SK-N-SH treated with all-trans-retinoic acid at 6 μM for 48 hours (cell line): ENCODE measurements at regions not wholly inside any gene's neighbourhood (a gene's known extent, or its start where the extent isn't known, plus 50 kb on each side); places are given as distances from the start of the nearest gene placed in this dataset.
"Not testable (repeated sequence)": the region's sequence is repeated elsewhere in the genome, so short reads cannot be mapped to it uniquely, and the experiment has no call there.

Experiments
- ATAC-seq: fragments of 200-7000 bp; cut with Tn5 transposase; 3 replicates; pipeline ENCODE4 v1.9.1; 2020; ENCODE audit warnings: mild to moderate bottlenecking, moderate library complexity
- BACH2 ChIP-seq: fragments of 250-450 bp; sonication (Bioruptor Pico); IDR thresholded peaks from 2 replicates; pipeline ENCODE4 v1.9.0; 2021; ENCODE audit warnings: mild to moderate bottlenecking, borderline replicate concordance
- CSDC2 ChIP-seq: fragments of 250-450 bp; sonication (Bioruptor Pico); IDR thresholded peaks from 2 replicates; pipeline ENCODE4 v1.5.0; 2020; ENCODE audit warnings: mild to moderate bottlenecking, moderate library complexity
- CSRNP3 ChIP-seq: fragments of 250-450 bp; sonication (Bioruptor Pico); IDR thresholded peaks from 2 replicates; pipeline ENCODE4 v1.5.1; 2021; ENCODE audit warnings: mild to moderate bottlenecking, moderate library complexity
- ESRRG ChIP-seq: fragments of 250-450 bp; sonication (Bioruptor Pico); IDR thresholded peaks from 2 replicates; pipeline ENCODE4 v1.6.1; 2021; ENCODE audit warnings: mild to moderate bottlenecking
- GLIS3 ChIP-seq: fragments of 250-450 bp; sonication (Bioruptor Pico); IDR thresholded peaks from 2 replicates; pipeline ENCODE4 v1.5.0; 2020; ENCODE audit warnings: mild to moderate bottlenecking, moderate library complexity
- OSR1 ChIP-seq: fragments of 250-450 bp; sonication (Bioruptor Pico); IDR thresholded peaks from 2 replicates; pipeline ENCODE4 v1.8.0; 2022; ENCODE audit warnings: moderate library complexity, mild to moderate bottlenecking, inconsistent platforms
- PATZ1 ChIP-seq: fragments of 250-450 bp; sonication (Bioruptor Pico); IDR thresholded peaks from 2 replicates; pipeline ENCODE4 v1.8.0; 2020; ENCODE audit warnings: mild to moderate bottlenecking, moderate library complexity, borderline replicate concordance
- POU6F1 ChIP-seq: fragments of 250-450 bp; sonication (Bioruptor Pico); IDR thresholded peaks from 2 replicates; pipeline ENCODE4 v1.8.0; 2021; ENCODE audit warnings: low read depth, mild to moderate bottlenecking, moderate library complexity, borderline replicate concordance
- PPARA ChIP-seq: fragments of 250-450 bp; sonication (Bioruptor Pico); IDR thresholded peaks from 2 replicates; pipeline ENCODE4 v1.5.0; 2020; ENCODE audit warnings: mild to moderate bottlenecking, borderline replicate concordance
- RARB ChIP-seq: fragments of 250-450 bp; sonication (Bioruptor Pico); IDR thresholded peaks from 2 replicates; pipeline ENCODE4 v1.8.0; 2021; ENCODE audit warnings: mild to moderate bottlenecking, moderate library complexity
- SNAI2 ChIP-seq: fragments of 250-450 bp; sonication (Bioruptor Pico); IDR thresholded peaks from 2 replicates; pipeline ENCODE4 v1.5.0; 2020; ENCODE audit warnings: mild to moderate bottlenecking, moderate library complexity
- TCF4 ChIP-seq: fragments of 250-450 bp; sonication (Bioruptor Pico); IDR thresholded peaks from 2 replicates; pipeline ENCODE4 v1.8.0; 2021; ENCODE audit warnings: mild to moderate bottlenecking, moderate library complexity, borderline replicate concordance
- TOX ChIP-seq: fragments of 250-450 bp; sonication (Bioruptor Pico); IDR thresholded peaks from 2 replicates; pipeline ENCODE4 v1.8.0; 2021; ENCODE audit warnings: mild to moderate bottlenecking, moderate library complexity, borderline replicate concordance
- TSHZ2 ChIP-seq: fragments of 250-450 bp; sonication (Bioruptor Pico); IDR thresholded peaks from 2 replicates; pipeline ENCODE4 v1.5.0; 2020; ENCODE audit warnings: mild to moderate bottlenecking, moderate library complexity
- ZC3H10 ChIP-seq: fragments of 250-450 bp; sonication (Bioruptor Pico); IDR thresholded peaks from 2 replicates; pipeline ENCODE4 v1.5.1; 2021; ENCODE audit warnings: mild to moderate bottlenecking, moderate library complexity
- ZFP3 ChIP-seq: fragments of 250-450 bp; sonication (Bioruptor Pico); IDR thresholded peaks from 2 replicates; pipeline ENCODE4 v1.5.0; 2020; ENCODE audit warnings: mild to moderate bottlenecking, moderate library complexity
- ZFP30 ChIP-seq: fragments of 450-650 bp; formaldehyde crosslinking; IDR thresholded peaks from 2 replicates; pipeline ENCODE4 v1.5.0; 2022; ENCODE audit warnings: mild to moderate bottlenecking, moderate library complexity
- ZNF565 ChIP-seq: fragments of 450-650 bp; formaldehyde crosslinking; conservative IDR thresholded peaks from 2 replicates; pipeline ENCODE4 v1.5.0; 2020; ENCODE audit warnings: low read depth, mild to moderate bottlenecking, moderate library complexity
- ZNF70 ChIP-seq: fragments of 450-650 bp; formaldehyde crosslinking; IDR thresholded peaks from 2 replicates; pipeline ENCODE4 v1.5.0; 2020; ENCODE audit warnings: mild to moderate bottlenecking, moderate library complexity
- ZNF8 ChIP-seq: fragments of 450-650 bp; formaldehyde crosslinking; IDR thresholded peaks from 2 replicates; pipeline ENCODE4 v1.5.0; 2020; ENCODE audit warnings: mild to moderate bottlenecking, moderate library complexity
- TF ChIP-seq, protein P1 (sequence below): fragments of 250-450 bp; sonication (Bioruptor Pico); IDR thresholded peaks from 2 replicates; pipeline ENCODE4 v1.5.1; 2020; ENCODE audit warnings: low read depth, mild to moderate bottlenecking, moderate library complexity

GRCh38 chr6:121678245-121678644 is 242.8 kb downstream of the GJA1 start:
- TF ChIP-seq GLIS3 (CRISPR knock-in tag): no peak
- TF ChIP-seq ESRRG: no peak
- TF ChIP-seq ZNF8 (CRISPR knock-in tag): no peak
- no peak for TF ChIP-seq RARB (CRISPR knock-in tag)
- no peak for TF ChIP-seq TCF4
- TF ChIP-seq OSR1 (CRISPR knock-in tag): no peak
- no peak for TF ChIP-seq ZFP30 (CRISPR knock-in tag)
- TF ChIP-seq BACH2: no peak
- TF ChIP-seq PATZ1: no peak
- peak; percentile 51; the same call in 1 of the 3 replicates for ATAC-seq

- no peak for TF ChIP-seq ZFP3 (CRISPR knock-in tag)
- TF ChIP-seq ZFP30 (CRISPR knock-in tag): no peak
- TF ChIP-seq SNAI2: no peak
- TF ChIP-seq ZNF70: no peak
- TF ChIP-seq POU6F1: no peak
- TF ChIP-seq TCF4: no peak
- TF ChIP-seq ESRRG: no peak
- no peak for TF ChIP-seq OSR1 (CRISPR knock-in tag)
- TF ChIP-seq ZC3H10: no peak
- TF ChIP-seq RARB (CRISPR knock-in tag): no peak
- TF ChIP-seq GLIS3 (CRISPR knock-in tag): no peak
- TF ChIP-seq TOX (CRISPR knock-in tag): no peak
- TF ChIP-seq PATZ1: no peak
- no peak for TF ChIP-seq ZNF8 (CRISPR knock-in tag)
- TF ChIP-seq CSDC2 (CRISPR knock-in tag): no peak
- TF ChIP-seq, protein P1, sequence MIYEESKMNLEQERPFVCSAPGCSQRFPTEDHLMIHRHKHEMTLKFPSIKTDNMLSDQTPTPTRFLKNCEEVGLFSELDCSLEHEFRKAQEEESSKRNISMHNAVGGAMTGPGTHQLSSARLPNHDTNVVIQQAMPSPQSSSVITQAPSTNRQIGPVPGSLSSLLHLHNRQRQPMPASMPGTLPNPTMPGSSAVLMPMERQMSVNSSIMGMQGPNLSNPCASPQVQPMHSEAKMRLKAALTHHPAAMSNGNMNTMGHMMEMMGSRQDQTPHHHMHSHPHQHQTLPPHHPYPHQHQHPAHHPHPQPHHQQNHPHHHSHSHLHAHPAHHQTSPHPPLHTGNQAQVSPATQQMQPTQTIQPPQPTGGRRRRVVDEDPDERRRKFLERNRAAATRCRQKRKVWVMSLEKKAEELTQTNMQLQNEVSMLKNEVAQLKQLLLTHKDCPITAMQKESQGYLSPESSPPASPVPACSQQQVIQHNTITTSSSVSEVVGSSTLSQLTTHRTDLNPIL (CRISPR knock-in tag): no peak
- ATAC-seq: no peak
Measured at GRCh38 chr6:121680058-121680457, 244.6 kb downstream of the GJA1 start.

DNA sequence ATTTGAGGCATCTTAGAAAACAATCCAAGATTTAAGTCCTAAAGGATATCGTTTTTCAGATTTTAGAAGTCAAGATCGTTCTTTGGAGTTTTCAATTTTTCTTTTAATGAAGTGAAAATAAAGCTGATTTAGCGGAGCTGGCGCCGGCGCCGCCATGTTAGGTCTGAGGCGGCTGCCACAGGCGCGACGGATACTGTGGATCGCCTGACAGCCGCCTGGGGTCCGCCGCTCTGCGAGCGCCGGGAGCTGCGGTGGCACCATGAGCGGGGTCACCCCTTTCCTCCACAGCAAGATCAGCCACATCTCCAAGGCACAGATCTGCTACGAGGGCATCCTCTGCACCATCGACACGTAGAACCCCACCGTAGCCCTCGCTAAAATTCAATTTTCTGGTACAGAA is 247.2 kb downstream of the GJA1 start:
- ATAC-seq: no peak
- no peak for TF ChIP-seq CSRNP3

DNA sequence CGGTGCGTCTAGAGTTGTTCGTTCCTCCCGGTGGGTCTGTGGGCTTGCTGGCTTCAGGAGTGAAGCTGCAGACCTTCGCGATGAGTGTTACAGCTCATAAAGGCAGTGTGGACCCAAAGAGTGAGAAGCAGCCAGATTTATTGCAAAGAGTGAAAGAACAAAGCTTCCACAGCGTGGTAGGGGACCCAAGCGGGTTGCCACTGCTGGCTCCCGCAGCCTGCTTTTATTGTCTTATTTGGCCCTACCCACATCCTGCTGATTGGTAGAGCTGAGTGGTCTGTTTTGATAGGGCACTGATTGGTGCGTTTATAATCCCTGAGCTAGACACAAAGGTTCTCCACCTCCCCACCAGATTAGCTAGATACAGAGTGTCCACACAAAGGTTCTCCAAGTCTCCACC is 250.4 kb downstream of the GJA1 start:
- not testable (repeated sequence) for ATAC-seq

GRCh38 chr6:121686611-121687023 is 251.2 kb downstream of the GJA1 start:
- TF ChIP-seq TCF4 (no peak), TSHZ2 (CRISPR knock-in tag) (no peak), PATZ1 (no peak), PPARA (no peak), ZFP30 (CRISPR knock-in tag) (no peak), RARB (CRISPR knock-in tag) (no peak), ESRRG (no peak), ZC3H10 (no peak), OSR1 (CRISPR knock-in tag) (no peak), TOX (CRISPR knock-in tag) (no peak), SNAI2 (no peak), ZNF565 (CRISPR knock-in tag) (no peak)
- no peak for ATAC-seq
